Stimulated activated CD8-positive, alpha-beta memory T cell treated with anti-CD3 and anti-CD28 coated beads, Interleukin-7, amount 100 ng/mL, for 1 hour (primary cell): ENCODE measurements at regions not wholly inside any gene's neighbourhood (a gene's known extent, or its start where the extent isn't known, plus 50 kb on each side); places are given as distances from the start of the nearest gene placed in this dataset.

Source experiments
- DNase-seq, 2 donors: peaks; one replicate each; pipeline ENCODE4 v3.0.0-alpha.2; 2020; ENCODE audit warnings: low read depth in 2 of 2

GRCh38 chr11:104830508-104830907, 67.8 kb downstream of the CASP12 start:
- DNase-seq = no peak

- no peak for DNase-seq
These were observed 68.2 kb downstream of the CASP12 start for GRCh38 chr11:104830080-104830479.

GRCh38 chr11:104826772-104827171, 71.5 kb downstream of the CASP12 start:
- no peak for DNase-seq

GRCh38 chr11:104823657-104824056, 74.6 kb downstream of the CASP12 start:
- no peak for DNase-seq

- DNase-seq = no peak
These were observed 77.8 kb downstream of the CASP12 start for GRCh38 chr11:104820431-104820830.

- DNase-seq = no peak
These were observed 78.7 kb downstream of the CASP12 start for GRCh38 chr11:104819603-104820002.

- DNase-seq = no peak
These were observed 79.2 kb downstream of the CASP12 start for GRCh38 chr11:104819107-104819506.

- no peak for DNase-seq
These were observed 80.3 kb downstream of the CASP12 start for GRCh38 chr11:104817973-104818372.

GRCh38 chr11:104813532-104813931, 84.7 kb downstream of the CASP12 start:
- DNase-seq = no peak

- no peak for DNase-seq
These were observed 86.0 kb downstream of the CASP12 start for GRCh38 chr11:104812103-104812788.

- no peak for DNase-seq
These were observed 94.5 kb downstream of the CASP12 start for GRCh38 chr11:104803776-104804175.

- no peak for DNase-seq
These were observed 99.0 kb downstream of the CASP12 start for GRCh38 chr11:104799251-104799650.

GRCh38 chr11:104798789-104799188, 99.5 kb downstream of the CASP12 start:
- no peak for DNase-seq

GRCh38 chr11:104796301-104796700, 102.0 kb downstream of the CASP12 start:
- DNase-seq = no peak

- no peak for DNase-seq
These were observed 102.6 kb downstream of the CASP12 start for GRCh38 chr11:104795501-104796213.

- DNase-seq = no peak
These were observed 105.4 kb downstream of the CASP12 start for GRCh38 chr11:104792861-104793260.

GRCh38 chr11:104791896-104792295, 106.4 kb downstream of the CASP12 start:
- no peak for DNase-seq

- no peak for DNase-seq
These were observed 113.4 kb downstream of the CASP12 start for GRCh38 chr11:104784684-104785460.

GRCh38 chr11:104783241-104783640, 115.0 kb downstream of the CASP12 start:
- DNase-seq = no peak

- no peak for DNase-seq
These were observed 115.9 kb downstream of the CASP12 start for GRCh38 chr11:104782377-104782754.

GRCh38 chr11:104781719-104782376, 116.4 kb downstream of the CASP12 start:
- DNase-seq = no peak

- no peak for DNase-seq
These were observed 117.2 kb downstream of the CASP12 start for GRCh38 chr11:104781037-104781436.
